Right cardiac atrium (tissue), 5 donors: ENCODE measurements at regions not wholly inside any gene's neighbourhood (a gene's known extent, or its start where the extent isn't known, plus 50 kb on each side); places are given as distances from the start of the nearest gene placed in this dataset.

Experiments used
- ATAC-seq, 2 donors: fragments of 200-7000 bp; cut with Tn5 transposase; one replicate each; pipeline versions ENCODE4 v1.8.0 to v1.9.1; 2020; ENCODE audit warnings: moderate library complexity in 2 of 2, mild to moderate bottlenecking in 1 of 2
- DNase-seq, 3 donors: peaks; one replicate each; pipeline ENCODE4 v3.0.0-alpha.2; 2020
- H3K27ac ChIP-seq: one replicate; pipeline ENCODE4 v1.5.1; 2013; ENCODE audit warnings: mild to moderate bottlenecking, low read length, control low read depth, moderate library complexity
- H3K27me3 ChIP-seq: one replicate; pipeline ENCODE4 v1.6.1; 2013; ENCODE audit not compliant: control insufficient read depth, insufficient read depth
- H3K4me1 ChIP-seq: one replicate; pipeline ENCODE4 v1.6.1; 2013; ENCODE audit warnings: low read length; ENCODE audit not compliant: control insufficient read depth, insufficient read depth
- H3K4me3 ChIP-seq: one replicate; pipeline ENCODE4 v1.5.1; 2013; ENCODE audit warnings: low read length, control low read depth
- H3K9me3 ChIP-seq: one replicate; pipeline ENCODE4 v1.6.1; 2013; ENCODE audit warnings: low read length; ENCODE audit not compliant: control insufficient read depth
- WGBS: extraction: QIAGEN DNeasy Blood & Tissue Kit; methylation state at CpG from one replicate; pipeline ENCODE4 v1.1.7; 2013; 5-methylcytosine and 5-hydroxymethylcytosine counted together
- intact Hi-C, 4 donors: fragments of 100-400 bp; cut with DNase I; formaldehyde crosslinking; loops; one replicate each; pipeline versions ENCODE4 v1.11.0 to v1.14.0; 2022 to 2023
- donor health status: healthy with polysubstance abuse.
- donor health status: DM: no; HTN: yes; CAD: no.
- donor health status: DM: no; HTN: no; CAD: no.
- donor health status: DM: no; HTN: yes; CAD: no; lungs with severe emphysema.
- donor health status: DM: yes; HTN: yes; CAD: no.

DNA sequence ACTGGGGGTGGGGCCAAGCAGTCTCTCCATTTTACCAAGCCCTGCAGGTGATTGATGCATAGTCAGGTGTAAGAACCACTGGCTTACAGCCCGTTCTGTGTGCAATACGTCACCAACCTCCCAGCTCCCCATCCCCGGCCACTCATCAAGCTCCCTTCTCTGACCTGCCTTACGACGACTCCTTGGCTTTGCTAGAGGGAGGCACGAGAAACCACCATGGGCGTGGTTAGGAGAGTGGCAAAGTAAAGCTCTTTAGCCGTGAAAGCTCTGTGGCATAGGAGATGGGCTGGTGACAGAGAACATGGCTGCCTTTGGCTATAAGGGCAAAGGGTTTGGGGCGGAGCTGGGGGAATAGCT, 109.1 kb downstream of the BDH1 start:
- no peak overlapping the region for H3K27ac ChIP-seq
- WGBS: 92% methylated on average over 9 of the region's 9 CpGs
- no peak overlapping the region for H3K4me3 ChIP-seq
- intact Hi-C loops: no loop called here
- DNase-seq (no peak), ATAC-seq (no peak)
- H3K9me3 ChIP-seq: no peaks in the 10 kb centered on the region
- no peaks in the 10 kb centered on the region for H3K4me1 ChIP-seq
- H3K27me3 ChIP-seq: no peaks in the 10 kb centered on the region

DNA sequence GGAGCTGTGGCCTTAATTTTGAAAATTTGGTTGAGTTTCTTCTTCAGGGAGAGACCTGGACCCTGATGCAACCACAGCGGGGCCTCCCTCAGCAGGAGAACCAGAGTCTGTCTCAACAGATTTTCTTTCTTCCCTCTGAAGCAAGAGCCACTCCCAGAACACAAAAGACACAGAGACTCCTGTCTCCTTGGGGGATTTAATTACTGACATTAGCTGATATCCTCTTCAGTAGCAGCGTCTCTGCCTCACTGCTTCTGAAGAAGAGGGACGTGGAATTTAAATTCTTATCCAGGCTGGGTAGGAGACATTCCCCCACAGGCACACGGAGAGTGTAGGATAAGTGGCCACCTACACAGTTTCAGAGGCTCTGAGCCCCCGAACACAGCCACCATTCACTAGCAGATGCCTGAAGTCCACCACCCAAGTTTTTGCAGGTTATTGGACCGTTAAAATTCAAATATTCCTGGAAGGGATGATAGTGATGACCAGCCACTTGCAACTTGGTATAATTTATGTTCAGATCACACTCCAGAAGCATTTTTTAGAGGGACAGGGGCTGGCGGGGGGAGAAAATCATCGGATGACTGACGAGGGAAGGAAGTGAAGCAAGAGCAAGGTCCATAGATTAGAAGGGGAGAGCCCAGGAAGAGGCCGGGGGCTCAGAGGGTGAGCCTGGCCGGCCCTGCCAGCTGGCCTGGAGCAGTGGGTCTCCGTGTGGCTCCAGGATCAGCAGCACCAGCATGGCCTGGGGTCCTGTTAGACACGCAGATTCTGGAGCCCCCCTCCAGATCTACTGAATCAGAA, 109.7 kb downstream of the BDH1 start:
- 73% methylated on average over 13 of the region's 13 CpGs for WGBS
- DNase-seq: no peak

DNA sequence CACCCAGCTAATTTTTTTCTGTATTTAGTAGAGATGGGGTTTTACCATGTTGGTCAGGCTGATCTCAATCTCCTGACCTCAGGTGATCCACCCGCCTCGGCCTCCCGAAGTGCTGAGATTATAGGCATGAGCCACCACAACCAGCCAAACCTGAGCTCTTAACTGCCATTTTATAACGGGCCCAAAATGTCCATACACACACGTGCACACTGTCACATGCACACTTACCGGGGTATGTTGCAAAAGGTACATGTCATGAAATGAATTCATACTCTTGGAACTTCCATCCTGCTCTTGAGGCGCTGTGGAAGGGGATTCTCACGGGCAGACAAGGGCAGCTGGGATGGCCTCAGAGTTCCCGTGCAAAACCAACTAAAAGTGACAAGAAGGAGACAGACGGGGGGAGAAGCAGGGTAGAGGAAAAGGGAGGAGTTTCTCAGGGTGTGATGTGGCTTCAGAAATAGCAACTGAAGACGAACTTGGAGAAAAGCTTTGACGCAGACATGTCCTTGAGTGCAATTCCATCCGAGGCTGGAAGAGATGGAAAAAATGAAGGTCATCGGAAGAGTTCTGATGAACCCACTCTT, 110.9 kb downstream of the BDH1 start:
- DNase-seq (no peak), ATAC-seq (no peak)
- H3K27me3 ChIP-seq: no peaks in the 10 kb centered on the region
- intact Hi-C loops: no loop called here
- H3K27ac ChIP-seq: no peak overlapping the region
- H3K9me3 ChIP-seq: no peaks in the 10 kb centered on the region
- 94% methylated on average over 14 of the region's 14 CpGs for WGBS
- no peaks in the 10 kb centered on the region for H3K4me1 ChIP-seq
- no peak overlapping the region for H3K4me3 ChIP-seq

More for the DNA sequence above, 109.7 kb downstream of the BDH1 start:
- H3K9me3 ChIP-seq: no peaks in the 10 kb centered on the region
- H3K4me1 ChIP-seq: no peaks in the 10 kb centered on the region
- peak in 1 of 2 donors; percentile 26 for ATAC-seq
- no peak overlapping the region for H3K4me3 ChIP-seq
- intact Hi-C loops: no loop called here
- no peaks in the 10 kb centered on the region for H3K27me3 ChIP-seq
- no peak overlapping the region for H3K27ac ChIP-seq

DNA sequence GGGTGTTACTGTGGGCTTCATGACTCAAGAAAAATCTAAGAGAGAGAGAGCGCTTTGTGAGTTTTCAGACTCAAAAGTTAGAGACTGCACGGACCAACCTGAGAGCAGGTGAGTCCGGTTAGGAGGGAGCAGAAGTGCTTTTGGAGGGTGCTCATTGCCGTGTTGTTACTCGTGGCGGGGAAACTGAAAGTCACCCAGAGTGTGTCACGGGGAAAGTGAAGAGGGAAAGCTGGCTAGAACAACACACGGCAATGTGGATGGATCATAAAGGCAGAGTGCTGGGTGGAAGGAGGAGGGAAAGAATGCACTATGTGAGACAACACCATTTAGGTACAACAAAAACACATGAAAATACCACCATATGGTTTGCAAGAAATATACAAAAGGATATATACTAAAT, 112.3 kb downstream of the BDH1 start:
- DNase-seq: no peak
- H3K27me3 ChIP-seq: no peaks in the 10 kb centered on the region
- H3K4me1 ChIP-seq: no peaks in the 10 kb centered on the region
- ATAC-seq: no peak
- no peaks in the 10 kb centered on the region for H3K9me3 ChIP-seq
- intact Hi-C loops: no loop called here
- no peak overlapping the region for H3K4me3 ChIP-seq
- WGBS: 95% methylated on average over 8 of the region's 8 CpGs
- no peak overlapping the region for H3K27ac ChIP-seq

DNA sequence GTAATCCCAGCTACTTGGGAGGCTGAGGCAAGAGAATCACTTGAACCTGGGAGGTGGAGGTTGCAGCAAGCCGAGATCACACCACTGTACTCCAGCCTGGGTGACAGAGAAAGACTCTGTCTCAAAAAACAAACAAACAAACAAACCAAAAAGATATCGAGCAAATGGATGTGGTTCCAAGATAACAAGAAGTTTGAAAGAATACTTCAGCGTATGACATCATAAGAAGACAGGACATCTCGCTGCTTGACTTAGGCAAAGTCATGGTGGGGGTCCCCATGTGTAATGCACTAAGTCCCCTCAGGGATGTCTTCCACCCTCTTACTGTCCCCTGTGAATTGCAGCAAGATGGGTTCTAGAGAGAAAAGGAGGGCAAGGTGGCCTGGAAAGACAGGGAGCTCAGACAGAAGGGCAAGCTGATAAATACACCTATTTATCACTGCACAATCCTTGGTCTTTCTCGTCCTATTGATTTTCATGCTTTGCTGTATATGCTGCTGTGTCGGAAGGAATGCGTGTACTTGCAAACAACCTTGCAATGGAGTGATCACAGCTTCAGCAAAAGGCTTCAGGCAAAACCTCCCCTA, 115.0 kb downstream of the BDH1 start:
- DNase-seq (no peak), ATAC-seq (no peak)
- Histone ChIP-seq H3K4me1 (no peaks in the 10 kb centered on the region), H3K27ac (no peak overlapping the region), H3K27me3 (no peaks in the 10 kb centered on the region), H3K9me3 (no peaks in the 10 kb centered on the region), H3K4me3 (no peak overlapping the region)
- 90% methylated on average over 7 of the region's 7 CpGs for WGBS
- intact Hi-C loops: no loop called here

DNA sequence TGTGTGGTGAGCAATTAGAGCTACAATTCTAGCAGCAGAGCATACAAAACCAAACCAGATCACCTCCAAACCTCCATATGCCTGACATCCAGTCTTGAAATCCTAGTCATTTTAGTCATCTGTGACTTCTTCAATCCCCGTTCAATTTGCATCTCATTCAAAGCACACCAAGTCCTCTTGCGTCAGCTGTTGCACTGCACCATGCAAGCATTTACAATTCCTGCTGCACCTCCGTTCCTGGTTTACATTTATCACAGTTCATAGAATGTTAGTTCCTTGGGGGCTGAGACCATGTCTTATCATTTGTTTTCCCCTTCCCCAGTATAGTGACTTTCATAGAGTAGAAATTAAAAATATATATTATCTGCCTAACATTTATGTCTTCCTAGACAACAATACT, 116.9 kb downstream of the BDH1 start:
- Histone ChIP-seq H3K27me3 (no peaks in the 10 kb centered on the region), H3K9me3 (no peaks in the 10 kb centered on the region), H3K4me3 (no peak overlapping the region), H3K4me1 (no peaks in the 10 kb centered on the region), H3K27ac (no peak overlapping the region)
- intact Hi-C loops: no loop called here
- WGBS: 92% methylated on average over 3 of the region's 3 CpGs
- no peak for ATAC-seq
- DNase-seq: no peak

DNA sequence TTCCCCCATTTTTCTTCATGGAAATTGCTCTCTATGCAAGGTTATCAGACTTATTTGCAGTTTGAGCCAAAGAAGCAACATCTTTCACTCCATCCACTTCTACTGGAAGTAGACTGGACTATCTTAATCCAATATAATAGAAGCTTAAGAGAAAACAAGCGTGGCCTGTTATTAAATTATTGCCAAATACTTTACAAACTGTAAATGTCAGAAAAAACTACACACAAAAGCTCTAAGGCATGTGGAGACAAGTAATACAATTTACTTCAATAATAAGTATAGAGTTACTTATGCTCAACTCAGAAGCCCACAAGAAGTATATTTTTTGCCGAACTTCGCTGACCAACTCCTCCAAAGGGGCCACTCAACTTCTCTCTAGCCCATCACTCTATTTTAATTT, 120.3 kb downstream of the BDH1 start:
- H3K4me1 ChIP-seq: no peaks in the 10 kb centered on the region
- 92% methylated on average over 3 of the region's 3 CpGs for WGBS
- no peaks in the 10 kb centered on the region for H3K9me3 ChIP-seq
- H3K27me3 ChIP-seq: no peaks in the 10 kb centered on the region
- no peak overlapping the region for H3K27ac ChIP-seq
- intact Hi-C loops: no loop called here
- no peak for ATAC-seq
- DNase-seq: no peak
- no peak overlapping the region for H3K4me3 ChIP-seq

DNA sequence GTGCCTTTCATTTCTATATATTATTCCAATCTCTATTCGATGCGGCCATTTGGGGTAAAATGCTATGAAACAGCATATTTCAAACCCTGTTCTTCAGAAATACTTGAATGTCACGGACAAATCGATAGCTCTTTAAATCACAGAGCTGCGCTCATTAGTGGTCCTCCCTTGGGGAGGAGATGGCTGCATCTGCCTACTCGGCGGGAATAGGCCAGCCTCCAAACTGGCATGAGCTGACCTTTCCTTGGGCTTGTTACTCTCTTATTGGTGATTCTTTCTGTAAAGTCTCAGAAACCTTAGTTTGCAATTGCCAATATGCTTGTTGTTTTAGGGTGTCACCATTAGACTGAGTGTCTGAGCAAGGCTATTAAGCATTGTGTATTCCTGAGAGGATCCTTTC, 120.9 kb downstream of the BDH1 start:
- Histone ChIP-seq H3K27me3 (no peaks in the 10 kb centered on the region), H3K4me3 (no peak overlapping the region), H3K9me3 (no peaks in the 10 kb centered on the region), H3K4me1 (no peaks in the 10 kb centered on the region), H3K27ac (no peak overlapping the region)
- ATAC-seq: no peak
- no peak for DNase-seq
- 96% methylated on average over 7 of the region's 7 CpGs for WGBS
- intact Hi-C loops: no loop called here

DNA sequence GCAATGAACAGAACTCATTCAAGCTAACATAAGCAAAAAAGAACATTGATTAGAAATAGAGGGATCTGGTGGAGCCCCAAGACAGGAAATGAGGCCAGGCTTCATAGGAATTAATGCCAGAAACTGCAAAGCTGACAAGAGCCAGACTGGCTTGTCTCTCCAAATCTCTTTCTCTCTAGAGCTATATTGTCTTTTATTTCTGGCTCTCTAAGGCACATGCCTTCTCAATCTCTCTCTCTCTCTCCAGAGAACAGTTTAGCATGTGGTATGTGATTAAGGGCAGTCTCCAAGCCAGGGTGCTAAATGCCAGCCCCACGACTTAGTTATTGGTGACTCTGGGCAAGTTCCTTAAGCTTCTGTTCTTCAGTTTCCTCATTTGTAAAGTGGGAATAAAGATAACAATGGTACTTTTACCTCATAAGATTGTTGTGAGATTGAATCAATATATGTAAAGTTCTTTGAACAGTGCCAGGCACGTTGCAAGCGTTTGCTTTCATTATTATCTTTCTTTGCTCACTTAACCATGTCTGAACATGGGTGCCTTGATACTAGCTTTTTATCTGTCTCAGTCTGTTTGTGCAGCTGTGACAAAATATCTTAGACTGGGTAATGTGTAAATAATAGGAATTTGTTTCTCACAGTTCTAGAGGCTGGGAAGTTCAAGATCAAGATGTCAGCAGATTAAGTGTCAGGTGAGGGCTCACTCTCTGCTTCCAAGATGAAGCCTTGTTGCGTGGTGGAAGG, 123.2 kb downstream of the BDH1 start:
- WGBS: 38% methylated on average over 4 of the region's 4 CpGs

DNA sequence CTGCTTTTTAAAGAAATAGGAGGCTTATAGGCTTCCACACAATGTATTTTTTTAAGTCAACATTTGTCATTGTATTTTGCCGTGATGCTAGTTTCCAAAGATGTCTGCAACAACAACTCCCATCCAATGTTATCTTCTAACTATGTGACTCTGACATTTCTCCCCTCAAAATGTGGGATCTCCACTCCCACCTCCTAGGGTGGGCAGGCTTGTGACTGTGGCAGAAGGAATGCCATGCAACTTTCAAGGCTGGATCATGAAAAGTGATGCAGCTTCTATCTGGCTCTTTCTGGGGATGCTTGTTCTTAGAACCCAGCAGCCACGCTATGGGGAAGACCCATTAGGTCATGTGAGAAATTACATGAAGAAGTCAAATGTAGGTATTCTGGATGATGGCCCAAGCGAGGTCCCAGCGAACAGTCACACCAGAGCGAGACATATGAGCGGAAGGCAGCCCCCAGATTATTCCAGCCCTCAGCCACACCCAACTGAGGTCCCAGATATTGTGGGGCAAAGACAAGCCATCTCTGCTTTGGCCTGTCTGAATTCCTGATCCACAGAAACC, 124.3 kb downstream of the BDH1 start:
- ATAC-seq (no peak), DNase-seq (no peak)
- intact Hi-C loops: no loop called here
- H3K27ac ChIP-seq: no peak overlapping the region
- H3K4me1 ChIP-seq: no peaks in the 10 kb centered on the region
- H3K4me3 ChIP-seq: no peak overlapping the region
- H3K9me3 ChIP-seq: no peaks in the 10 kb centered on the region
- no peaks in the 10 kb centered on the region for H3K27me3 ChIP-seq
- WGBS: 67% methylated on average over 6 of the region's 6 CpGs

More for the DNA sequence above, 123.2 kb downstream of the BDH1 start:
- intact Hi-C loops: no loop called here
- H3K4me3 ChIP-seq: no peak overlapping the region
- DNase-seq (no peak), ATAC-seq (peak; percentile 34 to 75)
- no peaks in the 10 kb centered on the region for H3K9me3 ChIP-seq
- H3K27ac ChIP-seq: no peak overlapping the region
- H3K27me3 ChIP-seq: no peaks in the 10 kb centered on the region
- no peaks in the 10 kb centered on the region for H3K4me1 ChIP-seq

DNA sequence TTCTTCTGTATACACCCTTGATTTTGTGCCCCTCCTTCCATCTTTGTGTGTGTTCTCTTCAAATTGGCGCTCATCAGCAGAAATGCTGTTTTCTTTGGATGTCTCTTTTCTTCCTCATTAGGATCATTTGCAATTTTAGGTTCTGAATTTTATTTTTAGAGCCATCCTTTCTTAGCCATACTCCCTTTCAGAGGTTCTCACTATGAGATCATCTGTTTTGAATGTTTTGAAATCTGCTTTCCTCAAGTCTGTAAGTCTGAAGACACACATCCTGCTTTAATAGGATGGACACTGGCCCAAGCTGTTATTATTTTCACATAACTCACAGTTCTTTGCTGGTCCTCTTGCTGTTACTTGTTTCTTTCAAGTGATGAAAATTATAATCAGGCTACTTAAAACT, 124.8 kb downstream of the BDH1 start:
- peak; percentile 66 to 69 for ATAC-seq
- DNase-seq: no peak
- Histone ChIP-seq H3K27me3 (no peaks in the 10 kb centered on the region), H3K27ac (no peak overlapping the region), H3K9me3 (no peaks in the 10 kb centered on the region), H3K4me1 (no peaks in the 10 kb centered on the region), H3K4me3 (no peak overlapping the region)
- intact Hi-C loops: no loop called here
- WGBS: 41% methylated on average over 1 of the region's 1 CpG
